ENCODE measurements at regions not wholly inside any gene's neighbourhood (a gene's known extent, or its start where the extent isn't known, plus 50 kb on each side); places are given as distances from the start of the nearest gene placed in this dataset.

- no peak overlapping the region for H3K27ac Mint-ChIP-seq
- H3K27me3 Mint-ChIP-seq = no peaks in the 10 kb centered on the region
- DNase-seq = no peak
- no peak overlapping the region for H3K4me3 Mint-ChIP-seq
- no peaks in the 10 kb centered on the region for H3K9me3 Mint-ChIP-seq
- no peaks in the 10 kb centered on the region for H3K36me3 Mint-ChIP-seq
- H3K4me1 Mint-ChIP-seq = no peaks in the 10 kb centered on the region
Observed at GRCh38 chr12:58564721-58565120, 355.6 kb downstream of the LRIG3 start.

DNA sequence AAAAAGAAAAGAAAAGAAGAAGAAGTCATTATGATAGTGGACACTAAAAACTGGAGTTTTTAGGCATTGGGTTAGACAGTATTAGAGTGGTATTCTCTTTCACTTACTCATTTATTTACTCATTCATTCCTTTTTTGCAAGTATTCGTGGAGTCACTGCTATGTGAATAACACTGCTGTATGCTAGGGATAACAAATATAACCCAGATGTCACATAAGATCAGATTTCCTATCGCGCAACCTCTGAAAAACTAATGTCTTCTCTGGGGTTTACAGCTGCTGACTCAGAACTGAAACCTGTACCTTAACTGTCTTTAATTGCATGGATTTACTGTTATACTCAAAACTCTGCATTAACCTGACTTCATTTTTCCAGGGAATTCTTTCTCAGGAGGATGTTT lies 353.7 kb downstream of the LRIG3 start:
- Mint-ChIP-seq H3K9me3 (no peaks in the 10 kb centered on the region), H3K4me1 (no peaks in the 10 kb centered on the region), H3K27me3 (no peaks in the 10 kb centered on the region), H3K4me3 (no peak overlapping the region), H3K27ac (no peak overlapping the region), H3K36me3 (no peaks in the 10 kb centered on the region)
- no peak for DNase-seq

GRCh38 chr12:58567189-58567588 lies 353.1 kb downstream of the LRIG3 start:
- Mint-ChIP-seq H3K36me3 (no peaks in the 10 kb centered on the region), H3K4me3 (no peak overlapping the region), H3K27me3 (no peaks in the 10 kb centered on the region), H3K27ac (no peak overlapping the region), H3K9me3 (no peaks in the 10 kb centered on the region), H3K4me1 (no peaks in the 10 kb centered on the region)
- no peak for DNase-seq

DNA sequence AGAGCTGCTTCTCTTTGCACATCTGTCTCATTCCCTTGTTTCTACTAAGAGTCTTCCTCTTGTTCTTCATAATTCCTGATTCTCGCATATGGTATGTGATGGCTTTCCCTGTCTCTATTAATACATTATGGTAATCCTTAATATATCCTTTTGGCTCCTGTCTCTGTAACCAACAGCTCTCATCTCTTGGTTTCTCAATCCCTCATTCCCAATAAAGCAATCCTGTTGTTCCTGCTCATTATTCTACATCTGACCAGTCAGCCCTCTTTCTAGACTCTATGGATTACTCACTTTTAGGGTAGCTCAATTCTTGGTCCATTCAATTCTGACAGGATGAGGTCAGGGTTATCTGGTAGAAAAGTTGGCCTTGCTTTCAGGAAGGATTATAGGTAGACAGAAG lies 349.9 kb downstream of the LRIG3 start:
- Mint-ChIP-seq H3K4me3 (no peak overlapping the region), H3K27me3 (no peaks in the 10 kb centered on the region), H3K27ac (no peak overlapping the region), H3K9me3 (peaks cover 1% of the 10 kb centered on the region), H3K36me3 (no peaks in the 10 kb centered on the region), H3K4me1 (no peaks in the 10 kb centered on the region)
- no peak for DNase-seq

- Mint-ChIP-seq H3K27me3 (no peaks in the 10 kb centered on the region), H3K27ac (no peak overlapping the region), H3K4me1 (no peaks in the 10 kb centered on the region), H3K9me3 (peaks cover 1% of the 10 kb centered on the region), H3K4me3 (no peak overlapping the region), H3K36me3 (no peaks in the 10 kb centered on the region)
- DNase-seq = no peak
Observed at GRCh38 chr12:58575256-58575655, 345.0 kb downstream of the LRIG3 start.

GRCh38 chr12:58576081-58576480 lies 344.2 kb downstream of the LRIG3 start:
- no peak overlapping the region for H3K4me3 Mint-ChIP-seq
- H3K4me1 Mint-ChIP-seq = no peaks in the 10 kb centered on the region
- peaks cover 1% of the 10 kb centered on the region for H3K9me3 Mint-ChIP-seq
- H3K36me3 Mint-ChIP-seq = no peaks in the 10 kb centered on the region
- H3K27ac Mint-ChIP-seq = no peak overlapping the region
- DNase-seq = no peak
- H3K27me3 Mint-ChIP-seq = no peaks in the 10 kb centered on the region

- Mint-ChIP-seq H3K4me1 (no peaks in the 10 kb centered on the region), H3K27me3 (no peaks in the 10 kb centered on the region), H3K4me3 (no peak overlapping the region), H3K27ac (no peak overlapping the region), H3K36me3 (no peaks in the 10 kb centered on the region), H3K9me3 (peaks cover 1% of the 10 kb centered on the region)
- no peak for DNase-seq
Observed at GRCh38 chr12:58576916-58577315, 343.4 kb downstream of the LRIG3 start.

- no peak for DNase-seq
- H3K27me3 Mint-ChIP-seq = no peaks in the 10 kb centered on the region
- peaks cover 1% of the 10 kb centered on the region for H3K9me3 Mint-ChIP-seq
- no peak overlapping the region for H3K4me3 Mint-ChIP-seq
- no peak overlapping the region for H3K27ac Mint-ChIP-seq
- H3K36me3 Mint-ChIP-seq = no peaks in the 10 kb centered on the region
- H3K4me1 Mint-ChIP-seq = no peaks in the 10 kb centered on the region
Observed at GRCh38 chr12:58580095-58580494, 340.2 kb downstream of the LRIG3 start.

- Mint-ChIP-seq H3K9me3 (no peaks in the 10 kb centered on the region), H3K4me3 (no peak overlapping the region), H3K27me3 (no peaks in the 10 kb centered on the region), H3K36me3 (no peaks in the 10 kb centered on the region), H3K27ac (no peak overlapping the region), H3K4me1 (no peaks in the 10 kb centered on the region)
- DNase-seq = no peak
Observed at GRCh38 chr12:58583529-58583928, 336.8 kb downstream of the LRIG3 start.

DNA sequence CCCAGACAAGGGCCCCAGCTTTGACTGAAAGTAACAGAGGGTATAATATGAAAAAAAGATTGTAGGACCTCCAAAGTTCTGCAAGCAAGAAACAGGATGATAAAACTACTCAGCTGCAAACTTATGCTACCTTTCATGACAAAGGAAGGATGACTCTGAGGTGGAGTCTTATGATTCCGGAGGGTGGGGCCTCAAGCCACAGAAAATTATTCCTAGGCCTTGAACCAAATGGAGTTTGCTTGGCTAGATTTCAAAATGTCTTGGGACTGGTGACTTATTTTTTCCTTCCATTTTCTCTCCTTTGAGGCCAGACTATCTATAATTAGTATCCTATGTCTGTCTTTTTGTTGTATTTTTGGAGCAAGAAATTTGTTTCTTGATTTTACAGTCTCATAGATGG lies 336.4 kb downstream of the LRIG3 start:
- Mint-ChIP-seq H3K27me3 (no peaks in the 10 kb centered on the region), H3K9me3 (no peaks in the 10 kb centered on the region), H3K4me3 (no peak overlapping the region), H3K4me1 (no peaks in the 10 kb centered on the region), H3K27ac (no peak overlapping the region), H3K36me3 (no peaks in the 10 kb centered on the region)
- no peak for DNase-seq

GRCh38 chr12:58584880-58585279 lies 335.4 kb downstream of the LRIG3 start:
- H3K36me3 Mint-ChIP-seq = no peaks in the 10 kb centered on the region
- no peak overlapping the region for H3K27ac Mint-ChIP-seq
- H3K4me1 Mint-ChIP-seq = no peaks in the 10 kb centered on the region
- no peaks in the 10 kb centered on the region for H3K9me3 Mint-ChIP-seq
- H3K27me3 Mint-ChIP-seq = no peaks in the 10 kb centered on the region
- H3K4me3 Mint-ChIP-seq = no peak overlapping the region
- DNase-seq = no peak

GRCh38 chr12:58586762-58587161 lies 333.5 kb downstream of the LRIG3 start:
- no peaks in the 10 kb centered on the region for H3K9me3 Mint-ChIP-seq
- no peaks in the 10 kb centered on the region for H3K4me1 Mint-ChIP-seq
- H3K27ac Mint-ChIP-seq = no peak overlapping the region
- no peaks in the 10 kb centered on the region for H3K36me3 Mint-ChIP-seq
- H3K4me3 Mint-ChIP-seq = no peak overlapping the region
- DNase-seq = no peak
- H3K27me3 Mint-ChIP-seq = no peaks in the 10 kb centered on the region

GRCh38 chr12:58588770-58589169 lies 331.5 kb downstream of the LRIG3 start:
- Mint-ChIP-seq H3K9me3 (no peaks in the 10 kb centered on the region), H3K4me1 (no peaks in the 10 kb centered on the region)

DNA sequence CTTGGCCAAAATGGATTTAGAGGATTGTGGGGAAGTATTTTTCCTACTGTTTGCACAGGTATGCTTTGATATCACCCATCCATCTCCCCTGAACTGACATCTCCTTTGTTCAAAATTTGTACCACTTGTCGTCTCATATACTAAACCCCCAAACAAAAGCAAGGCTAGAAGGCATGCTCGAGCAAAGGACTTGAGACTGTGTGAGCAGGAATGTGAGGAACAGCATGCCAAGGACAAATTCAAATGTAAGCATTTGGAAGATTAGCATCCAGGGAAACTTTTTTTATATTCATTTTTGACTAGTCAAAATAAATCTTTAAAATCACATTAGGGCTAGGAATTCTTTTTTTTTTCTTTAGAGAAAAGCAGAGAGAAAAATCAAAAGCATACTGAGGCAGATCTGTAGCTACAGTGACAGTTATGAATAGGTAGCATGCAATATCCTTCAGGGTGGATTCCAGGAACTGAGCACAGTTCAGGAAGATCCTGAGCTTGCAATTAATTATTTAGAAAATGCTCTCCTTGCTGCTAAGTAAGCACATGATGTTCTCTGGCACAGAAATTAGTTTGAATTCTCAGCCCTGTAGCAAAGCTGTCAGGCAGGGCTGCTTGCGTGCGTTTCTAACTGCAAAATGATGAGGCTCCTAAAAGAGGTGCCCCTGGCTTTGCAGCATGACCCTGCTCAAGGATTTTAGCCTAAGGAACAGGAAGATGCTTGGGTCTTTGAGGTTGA lies 327.7 kb downstream of the LRIG3 start:
- H3K4me3 Mint-ChIP-seq = no peak overlapping the region
- H3K36me3 Mint-ChIP-seq = no peaks in the 10 kb centered on the region
- peaks cover 3% of the 10 kb centered on the region for H3K27me3 Mint-ChIP-seq
- no peaks in the 10 kb centered on the region for H3K4me1 Mint-ChIP-seq
- H3K27ac Mint-ChIP-seq = no peak overlapping the region
- DNase-seq = no peak
- H3K9me3 Mint-ChIP-seq = no peaks in the 10 kb centered on the region

More at GRCh38 chr12:58588770-58589169, 331.5 kb downstream of the LRIG3 start:
- DNase-seq = no peak
- H3K36me3 Mint-ChIP-seq = no peaks in the 10 kb centered on the region
- no peaks in the 10 kb centered on the region for H3K27me3 Mint-ChIP-seq
- no peak overlapping the region for H3K27ac Mint-ChIP-seq
- H3K4me3 Mint-ChIP-seq = no peak overlapping the region

DNA sequence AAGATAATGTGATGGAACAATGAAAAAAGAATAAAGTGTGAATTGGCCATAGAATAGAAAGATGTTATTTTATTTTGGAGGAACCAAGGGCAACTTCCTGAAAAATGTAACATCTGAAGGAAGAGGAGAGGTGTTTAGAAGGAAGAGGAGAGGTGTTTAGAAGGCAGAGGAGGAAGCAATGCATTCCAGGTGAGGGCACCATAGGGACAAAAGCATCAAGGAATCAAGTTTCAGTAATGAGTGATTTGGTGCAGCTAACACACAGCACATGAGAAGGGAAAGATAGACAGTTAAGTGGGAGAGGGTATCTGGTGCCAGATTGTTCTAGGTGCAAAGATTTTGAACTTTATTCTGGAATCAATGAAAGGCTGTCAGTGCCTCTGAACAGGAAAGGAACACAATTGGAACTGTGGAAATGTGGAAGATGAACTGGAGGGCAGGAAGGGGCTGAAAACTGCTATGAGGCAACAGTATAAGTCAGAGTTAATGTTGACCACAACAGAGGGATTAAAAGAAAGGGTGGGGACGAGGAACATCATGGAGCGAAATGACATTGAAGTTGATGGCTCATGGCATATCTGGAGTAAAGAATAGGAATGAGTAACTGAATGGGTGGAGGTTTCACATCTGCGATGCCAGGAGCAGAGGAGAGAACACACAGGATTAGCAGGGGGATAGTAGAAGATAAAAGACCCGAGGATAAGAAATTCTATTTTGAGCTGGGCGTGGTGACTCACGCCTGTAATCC lies 326.6 kb downstream of the LRIG3 start:
- no peaks in the 10 kb centered on the region for H3K36me3 Mint-ChIP-seq

GRCh38 chr12:58596381-58596780 lies 323.9 kb downstream of the LRIG3 start:
- peaks cover 3% of the 10 kb centered on the region for H3K27me3 Mint-ChIP-seq
- no peaks in the 10 kb centered on the region for H3K36me3 Mint-ChIP-seq
- no peak for DNase-seq
- H3K27ac Mint-ChIP-seq = no peak overlapping the region
- no peaks in the 10 kb centered on the region for H3K4me1 Mint-ChIP-seq
- H3K9me3 Mint-ChIP-seq = peaks cover 1% of the 10 kb centered on the region
- H3K4me3 Mint-ChIP-seq = no peak overlapping the region

More for the DNA sequence above, 326.6 kb downstream of the LRIG3 start:
- no peaks in the 10 kb centered on the region for H3K9me3 Mint-ChIP-seq
- H3K4me3 Mint-ChIP-seq = no peak overlapping the region
- no peak for DNase-seq
- no peak overlapping the region for H3K27ac Mint-ChIP-seq
- H3K27me3 Mint-ChIP-seq = peaks cover 3% of the 10 kb centered on the region
- H3K4me1 Mint-ChIP-seq = no peaks in the 10 kb centered on the region
